Esophagus muscularis mucosa (tissue), 4 donors: ENCODE measurements at regions not wholly inside any gene's neighbourhood (a gene's known extent, or its start where the extent isn't known, plus 50 kb on each side); places are given as distances from the start of the nearest gene placed in this dataset.

ENCODE experiments used
- CTCF ChIP-seq, 3 experiments: fragments of 200-600 bp in 2 of 3; fragments of 450-650 bp in 1 of 3; sonication (generic) in 2 of 3; IDR thresholded peaks; one replicate each; pipeline ENCODE4 v1.5.1; 2017 to 2019; ENCODE audit warnings: antibody characterized with exemption in 3 of 3, mild to moderate bottlenecking in 2 of 3, moderate library complexity in 1 of 3
- EP300 ChIP-seq: sonication (generic); formaldehyde crosslinking; IDR thresholded peaks from one replicate; pipeline ENCODE4 v1.6.1; 2017; ENCODE audit warnings: antibody characterized with exemption
- POLR2A ChIP-seq: fragments of 450-650 bp; IDR thresholded peaks from one replicate; pipeline ENCODE4 v1.6.1; 2017; ENCODE audit warnings: antibody characterized with exemption, moderate library complexity, mild to moderate bottlenecking, low read depth

- TF ChIP-seq CTCF (IDR thresholded peaks at IDR 0.05), result no peak
- no peak for TF ChIP-seq EP300
- TF ChIP-seq POLR2A, result no peak
Measured at GRCh38 chr1:194102607-194103006, 916.2 kb upstream of the B3GALT2 start.
